ENCODE measurements at regions not wholly inside any gene's neighbourhood (a gene's known extent, or its start where the extent isn't known, plus 50 kb on each side); places are given as distances from the start of the nearest gene placed in this dataset.

- no peak overlapping the region for H3K4me3 ChIP-seq
- DNase-seq (ENCODE audit: low spot score), result no peak
- peaks cover 0 to 12% of the 10 kb centered on the region in 2 donors for H3K9me3 ChIP-seq
- no peaks in the 10 kb centered on the region for H3K36me3 ChIP-seq
- H3K27me3 ChIP-seq, result no peaks in the 10 kb centered on the region
- H3K4me1 ChIP-seq, result no peaks in the 10 kb centered on the region
- no peak for TF ChIP-seq CTCF (IDR thresholded peaks at IDR 0.05)
- no peak overlapping the region for H3K27ac ChIP-seq
These were observed 355.8 kb downstream of the SOX9 start for GRCh38 chr17:72476575-72476986.

DNA sequence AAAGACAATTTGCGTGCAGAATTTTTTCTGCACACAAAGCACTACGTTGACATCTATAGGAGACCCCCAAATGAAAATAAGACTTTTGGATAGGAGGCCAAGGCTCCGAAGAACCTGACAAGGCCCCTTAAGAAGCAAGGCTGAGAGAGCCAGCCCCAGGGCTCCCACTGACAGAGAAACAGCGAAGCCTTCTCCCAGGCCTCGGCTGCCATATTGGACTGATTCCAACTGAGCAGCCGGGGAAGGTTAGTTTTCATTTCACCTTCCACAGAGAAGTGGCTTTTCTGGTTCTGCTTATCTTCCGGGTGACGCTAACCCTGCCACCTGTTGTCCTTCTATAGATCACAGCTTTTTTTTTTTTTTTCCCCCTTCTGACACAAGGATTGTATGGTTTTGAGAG lies 356.7 kb downstream of the SOX9 start:
- H3K4me3 ChIP-seq, result no peak overlapping the region
- H3K27me3 ChIP-seq, result no peaks in the 10 kb centered on the region
- no peaks in the 10 kb centered on the region for H3K36me3 ChIP-seq
- no peaks in the 10 kb centered on the region for H3K4me1 ChIP-seq
- no peak overlapping the region for H3K27ac ChIP-seq
- H3K9me3 ChIP-seq, result peaks cover 0 to 12% of the 10 kb centered on the region in 2 donors
- TF ChIP-seq CTCF (IDR thresholded peaks at IDR 0.05), result no peak
- no peak for DNase-seq (ENCODE audit: low spot score)

GRCh38 chr17:72479113-72479512 lies 358.3 kb downstream of the SOX9 start:
- no peaks in the 10 kb centered on the region for H3K27me3 ChIP-seq
- TF ChIP-seq CTCF (IDR thresholded peaks at IDR 0.05), result no peak

DNA sequence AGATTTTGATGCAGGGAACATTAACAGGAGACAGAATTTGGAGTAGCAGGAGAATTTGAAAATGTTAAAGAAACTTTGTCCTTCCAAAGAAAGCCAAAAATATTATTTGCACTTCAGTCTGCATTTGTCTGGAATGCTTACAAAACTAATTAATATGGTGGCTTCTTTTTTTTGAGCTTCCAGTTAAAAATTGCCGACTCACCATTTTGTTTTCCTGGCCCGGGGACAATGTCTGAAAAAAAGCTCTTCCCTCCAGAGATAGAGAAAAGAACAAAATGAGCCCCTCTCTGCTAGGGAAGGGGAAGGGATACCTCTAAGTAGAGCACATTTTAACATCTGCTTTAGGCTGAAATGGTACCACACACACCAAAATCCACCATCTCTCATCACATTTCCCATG lies 360.8 kb downstream of the SOX9 start:
- DNase-seq (ENCODE audit: low spot score), result no peak
- Histone ChIP-seq H3K9me3 (no peaks in the 10 kb centered on the region), H3K4me1 (no peaks in the 10 kb centered on the region), H3K4me3 (no peak overlapping the region), H3K36me3 (no peaks in the 10 kb centered on the region), H3K27me3 (no peaks in the 10 kb centered on the region), H3K27ac (no peak overlapping the region)
- TF ChIP-seq CTCF (IDR thresholded peaks at IDR 0.05), result no peak

More at GRCh38 chr17:72479113-72479512, 358.3 kb downstream of the SOX9 start:
- H3K27ac ChIP-seq, result no peak overlapping the region
- peaks cover 0 to 9% of the 10 kb centered on the region in 2 donors for H3K9me3 ChIP-seq
- no peaks in the 10 kb centered on the region for H3K4me1 ChIP-seq
- no peak overlapping the region for H3K4me3 ChIP-seq
- DNase-seq (ENCODE audit: low spot score), result no peak
- no peaks in the 10 kb centered on the region for H3K36me3 ChIP-seq

- Histone ChIP-seq H3K4me3 (no peak overlapping the region), H3K36me3 (no peaks in the 10 kb centered on the region), H3K27ac (no peak overlapping the region), H3K9me3 (no peaks in the 10 kb centered on the region), H3K4me1 (no peaks in the 10 kb centered on the region), H3K27me3 (no peaks in the 10 kb centered on the region)
- DNase-seq (ENCODE audit: low spot score), result no peak
- no peak for TF ChIP-seq CTCF (IDR thresholded peaks at IDR 0.05)
These were observed 364.8 kb downstream of the SOX9 start for GRCh38 chr17:72485596-72485995.

DNA sequence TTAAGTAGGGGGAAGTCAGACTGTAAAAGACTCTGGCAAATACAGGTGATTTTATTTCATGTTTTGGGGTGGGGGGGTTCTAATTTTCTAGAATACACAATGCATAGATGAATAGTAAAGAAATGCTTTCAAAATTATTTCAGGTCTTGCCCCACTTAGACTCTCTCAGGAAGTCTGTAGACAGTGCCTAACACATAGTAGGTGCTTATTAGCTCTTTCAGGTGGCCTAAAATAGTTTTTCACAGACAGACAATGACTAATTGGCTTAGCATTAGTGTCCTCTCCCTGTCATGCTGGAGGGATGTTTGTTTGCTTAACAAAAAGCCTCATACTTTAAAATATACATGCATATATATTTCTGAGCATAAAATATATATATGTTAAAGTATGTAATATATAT lies 366.0 kb downstream of the SOX9 start:
- Histone ChIP-seq H3K9me3 (peaks cover 0 to 6% of the 10 kb centered on the region in 2 donors), H3K4me3 (no peak overlapping the region), H3K36me3 (no peaks in the 10 kb centered on the region), H3K27me3 (no peaks in the 10 kb centered on the region), H3K27ac (no peak overlapping the region), H3K4me1 (no peaks in the 10 kb centered on the region)
- DNase-seq (ENCODE audit: low spot score), result no peak
- no peak for TF ChIP-seq CTCF (IDR thresholded peaks at IDR 0.05)
